GM18499 (cell line): ENCODE measurements at regions not wholly inside any gene's neighbourhood (a gene's known extent, or its start where the extent isn't known, plus 50 kb on each side); places are given as distances from the start of the nearest gene placed in this dataset.
"Not testable (repeated sequence)": the region's sequence is repeated elsewhere in the genome, so short reads cannot be mapped to it uniquely, and the experiment has no call there.

Experiments
- ATAC-seq: cut with Tn5 transposase; IDR thresholded peaks from one replicate; pipeline ENCODE4 v1.9.1; 2021; ENCODE audit warnings: moderate number of reproducible peaks; ENCODE audit not compliant: insufficient read depth, unreplicated experiment

DNA sequence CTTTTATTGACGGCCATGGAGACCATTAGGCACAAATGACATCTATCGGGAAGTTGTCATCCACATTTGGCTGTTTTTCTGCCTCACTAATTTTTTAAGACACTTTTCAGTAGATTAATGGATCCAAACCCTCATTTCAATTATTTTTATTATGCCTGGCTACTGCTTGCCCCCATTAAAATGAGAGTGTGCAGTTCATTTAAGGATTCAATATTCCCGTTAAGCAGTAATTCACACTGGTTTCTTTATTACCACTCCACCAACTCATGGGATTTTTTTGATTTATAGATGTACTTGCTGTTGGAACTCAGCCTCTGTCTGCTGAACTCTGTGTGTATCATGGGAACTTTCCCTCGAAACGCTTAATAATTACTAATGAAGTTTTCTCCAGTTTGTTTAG lies 291.8 kb upstream of the PRKX start:
- no peak for ATAC-seq

DNA sequence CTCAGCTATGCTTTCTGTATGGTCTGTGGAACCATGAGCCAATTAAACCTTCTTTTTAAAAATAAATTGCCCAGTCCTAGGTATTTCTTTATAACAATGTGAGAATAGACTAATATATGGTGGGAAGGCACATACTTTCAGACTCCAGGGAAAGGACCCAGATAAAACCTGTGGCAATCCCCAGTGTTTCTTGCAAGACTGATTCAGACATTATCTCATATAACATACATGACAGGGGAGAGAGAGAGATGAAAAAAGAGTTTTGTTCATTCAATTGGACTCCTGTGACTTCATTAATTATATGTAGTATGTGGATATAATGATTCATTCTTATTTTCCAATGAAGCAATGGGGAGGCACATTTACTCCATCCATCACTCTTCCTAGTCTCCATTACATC lies 291.4 kb upstream of the PRKX start:
- ATAC-seq: no peak

DNA sequence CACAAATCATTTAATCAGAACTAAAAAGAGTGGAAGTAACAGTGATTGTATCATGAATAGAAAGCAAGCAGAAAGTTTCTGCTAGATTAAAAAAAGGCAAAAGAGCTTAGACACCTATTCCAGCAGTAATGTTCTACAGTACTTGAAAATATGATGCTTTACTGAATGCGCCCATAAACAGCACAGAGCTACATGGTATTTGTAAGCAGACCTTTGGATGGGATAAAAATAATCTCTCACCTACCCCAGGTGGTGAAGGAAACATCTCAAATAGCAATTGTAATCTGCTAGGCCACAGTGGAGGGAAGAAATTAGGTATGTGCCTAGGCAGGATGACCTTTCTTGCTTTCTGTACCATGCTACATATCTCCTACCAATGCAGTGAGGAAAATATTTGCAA lies 280.9 kb upstream of the PRKX start:
- no peak for ATAC-seq

DNA sequence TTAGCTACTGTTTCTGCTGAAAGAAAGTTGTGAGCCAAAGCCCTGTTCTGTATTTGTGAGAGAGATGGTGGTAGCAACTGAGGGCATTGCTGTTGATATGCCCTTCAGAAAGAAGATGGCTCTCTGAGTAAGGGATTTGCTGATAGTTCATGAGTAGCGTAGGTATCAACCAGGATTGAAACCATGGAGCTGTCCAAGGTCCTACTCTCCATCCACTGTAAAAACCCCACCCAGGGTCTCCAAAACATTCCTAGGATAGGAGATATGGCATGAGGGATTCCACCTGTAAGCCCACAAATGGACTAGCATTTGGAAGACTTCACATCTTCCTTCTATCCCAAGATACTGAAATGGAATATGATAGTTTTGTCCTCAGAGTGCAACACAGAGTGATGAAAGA lies 277.1 kb upstream of the PRKX start:
- ATAC-seq: no peak

DNA sequence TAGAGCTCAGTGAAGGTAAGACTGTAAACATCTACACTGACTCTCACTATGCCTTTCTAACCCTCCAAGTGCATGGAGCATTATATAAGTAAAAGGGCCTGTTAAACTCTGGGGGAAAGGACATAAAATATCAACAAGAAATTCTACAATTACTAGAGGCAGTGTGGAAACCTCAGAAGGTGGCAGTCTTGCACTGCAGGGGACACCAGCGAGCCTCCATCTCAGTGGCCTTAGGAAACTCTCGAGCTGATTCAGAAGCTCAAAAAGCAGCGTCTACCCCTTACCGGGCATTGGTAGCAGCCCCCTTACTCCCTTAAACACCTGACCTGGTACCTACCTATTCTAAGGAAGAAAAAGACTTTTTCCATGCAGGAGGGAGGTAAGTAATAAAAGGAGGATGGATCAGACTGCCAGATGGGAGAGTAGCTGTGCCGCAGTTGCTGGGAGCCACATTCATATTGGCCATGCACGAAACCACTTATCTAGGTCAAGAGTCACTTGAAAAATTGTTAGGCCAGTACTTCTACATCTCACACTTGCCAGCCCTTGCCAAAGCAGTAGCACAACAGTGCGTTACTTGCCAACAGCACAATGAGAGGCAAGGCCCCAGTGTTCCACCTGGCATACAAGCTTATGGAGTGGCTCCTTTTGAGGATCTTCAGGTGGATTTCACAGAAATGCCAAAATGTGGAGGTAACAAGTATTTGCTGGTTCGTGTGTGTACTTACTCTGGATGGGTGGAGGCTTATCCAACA lies 258.8 kb upstream of the PRKX start:
- ATAC-seq: not testable (repeated sequence)

DNA sequence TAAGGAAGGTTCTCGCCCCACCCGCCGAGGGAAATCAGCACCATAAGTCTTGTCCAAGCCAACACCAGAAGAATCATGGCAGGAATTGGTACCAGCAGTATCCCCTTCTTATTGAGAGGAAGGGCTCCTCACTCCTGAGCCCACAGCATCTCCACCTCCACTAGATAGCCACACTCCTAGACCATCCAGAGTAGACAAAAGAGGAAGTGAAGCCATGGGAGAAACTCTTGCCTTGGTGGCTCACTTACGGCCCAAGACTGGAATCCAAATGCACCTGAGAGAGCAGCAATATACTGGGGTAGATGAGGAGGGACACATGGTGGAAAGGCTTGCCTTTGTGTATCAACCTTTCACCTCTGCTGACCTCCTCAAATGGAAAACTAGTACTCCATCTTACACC lies 255.3 kb upstream of the PRKX start:
- ATAC-seq: no peak

DNA sequence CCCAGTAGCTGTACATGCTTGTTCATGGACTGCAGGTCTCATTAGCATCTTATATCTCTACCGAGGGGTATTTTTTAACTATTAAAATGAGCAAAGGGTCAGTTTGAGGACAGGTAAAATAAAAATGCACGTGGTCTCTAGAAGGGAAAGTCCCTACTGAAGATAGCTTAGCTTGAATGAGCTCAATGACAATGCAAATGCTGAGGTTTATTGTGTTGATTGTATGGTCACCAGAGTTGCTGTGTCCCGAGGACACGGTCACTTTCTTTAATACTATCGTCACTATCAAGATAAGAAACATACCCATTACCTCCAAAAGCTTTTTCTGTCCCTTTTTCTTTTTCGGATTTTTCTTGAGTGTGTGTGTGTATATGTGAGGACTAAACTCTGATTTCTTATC lies 250.5 kb upstream of the PRKX start:
- ATAC-seq: peak; percentile 90

DNA sequence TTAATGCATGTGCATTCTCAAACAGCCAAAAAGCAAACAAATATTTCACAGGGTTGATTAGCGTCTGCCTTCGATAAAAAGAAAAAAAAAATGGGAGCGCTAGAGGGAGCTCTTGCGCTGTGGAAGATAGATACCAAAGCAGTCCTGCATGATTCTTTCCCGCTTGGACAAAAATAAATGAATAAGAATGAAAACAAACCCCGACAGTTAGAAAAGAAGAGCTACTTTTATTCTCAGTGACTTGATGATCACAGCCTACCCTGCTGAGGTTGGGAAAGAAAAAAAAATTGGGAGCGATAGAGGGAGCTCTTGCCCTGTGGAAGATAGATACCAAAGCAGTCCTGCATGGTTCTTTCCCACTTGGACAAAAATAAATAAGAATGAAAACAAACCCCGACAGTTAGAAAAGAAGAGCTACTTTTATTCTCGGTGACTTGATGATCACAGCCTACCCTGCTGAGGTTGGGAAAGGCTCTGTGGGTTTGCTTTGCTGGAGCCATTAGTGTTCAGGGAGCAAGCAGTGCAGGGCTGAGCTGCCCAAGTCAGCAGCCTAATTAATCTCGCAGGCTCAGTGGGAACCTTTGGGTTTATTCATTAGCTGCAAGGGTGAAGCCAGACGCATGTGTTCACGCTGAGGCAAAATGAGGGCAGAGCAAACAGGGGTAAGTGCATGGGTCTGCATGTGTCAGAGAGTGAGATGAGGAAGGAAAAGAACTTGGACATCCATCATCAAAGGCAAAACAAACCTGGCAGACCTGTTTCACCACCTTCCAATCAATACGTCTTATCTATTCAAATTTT lies 249.3 kb upstream of the PRKX start:
- no peak for ATAC-seq

DNA sequence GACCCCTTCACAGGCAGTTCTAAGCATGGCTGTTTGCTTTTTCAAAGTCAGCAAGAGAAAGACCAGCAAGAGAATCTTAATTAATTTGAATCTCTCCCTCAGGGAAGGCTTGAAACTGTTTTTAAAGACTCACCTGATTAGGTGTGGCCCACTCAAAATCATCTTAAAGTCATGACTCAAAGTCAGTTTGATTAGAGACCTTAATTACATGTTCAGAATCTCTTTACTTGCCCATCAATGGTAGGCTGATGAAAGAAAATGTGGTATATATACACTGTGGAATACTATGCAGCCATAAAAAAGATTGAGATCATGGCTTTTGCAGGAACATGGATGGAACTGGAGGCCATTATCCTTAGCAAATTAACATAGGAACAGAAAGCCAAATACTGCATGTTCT lies 247.5 kb upstream of the PRKX start:
- ATAC-seq: no peak

DNA sequence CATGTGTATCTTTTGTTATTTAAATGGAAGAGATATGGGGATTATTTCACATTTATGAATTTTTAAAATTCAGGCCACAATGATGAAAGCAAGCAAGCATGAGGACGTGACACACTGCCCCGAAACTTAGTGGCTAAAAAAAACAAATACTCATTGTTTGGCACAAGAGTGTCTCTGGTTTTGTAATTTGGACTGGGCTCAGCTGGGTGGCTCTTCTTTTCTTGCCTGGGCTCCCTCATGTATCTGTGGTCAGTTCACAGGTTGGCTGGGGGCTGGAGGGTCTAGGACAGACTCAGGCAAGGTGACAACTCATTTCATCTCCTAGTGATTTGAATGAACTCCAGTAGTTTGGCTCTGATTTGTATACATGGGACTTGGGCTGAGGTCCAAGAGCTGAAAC lies 238.4 kb upstream of the PRKX start:
- ATAC-seq: no peak

DNA sequence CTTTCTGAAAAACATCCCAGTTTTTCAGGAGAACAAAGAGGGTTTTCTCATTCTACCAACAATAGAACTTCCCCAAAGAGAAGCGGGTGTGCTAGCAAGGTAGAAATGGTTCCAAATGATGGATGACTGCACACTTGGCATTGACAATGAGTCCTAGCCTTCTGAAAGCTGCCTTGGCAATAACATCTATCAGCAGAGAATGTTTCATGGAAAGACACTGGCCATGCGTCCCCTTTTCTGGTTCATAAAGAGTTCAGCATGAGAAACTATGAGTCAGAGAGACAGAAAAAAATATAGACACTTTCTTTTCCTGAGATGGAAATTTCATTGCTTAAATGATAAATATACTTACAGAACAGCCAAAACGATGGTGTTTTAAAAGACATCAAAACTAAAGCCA lies 236.9 kb upstream of the PRKX start:
- ATAC-seq: no peak

DNA sequence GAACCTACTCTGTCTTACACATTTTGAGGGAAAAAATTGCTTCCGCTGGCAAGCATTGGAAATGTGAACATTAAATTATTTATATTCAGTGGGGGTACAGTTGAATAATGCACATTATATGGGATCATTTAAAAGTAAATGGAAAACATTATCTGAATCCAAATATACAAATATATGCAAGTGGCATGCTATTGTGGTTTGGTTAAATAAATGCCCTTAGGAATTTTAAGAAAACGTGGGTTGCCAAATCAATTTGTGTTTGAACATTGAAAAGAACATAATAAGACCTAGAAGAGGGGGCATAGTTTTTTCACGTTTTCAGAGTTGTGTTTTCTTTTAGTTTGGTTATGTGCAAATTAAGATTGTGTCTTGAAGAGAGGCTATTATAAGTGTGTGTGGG lies 230.5 kb upstream of the PRKX start:
- ATAC-seq: no peak

DNA sequence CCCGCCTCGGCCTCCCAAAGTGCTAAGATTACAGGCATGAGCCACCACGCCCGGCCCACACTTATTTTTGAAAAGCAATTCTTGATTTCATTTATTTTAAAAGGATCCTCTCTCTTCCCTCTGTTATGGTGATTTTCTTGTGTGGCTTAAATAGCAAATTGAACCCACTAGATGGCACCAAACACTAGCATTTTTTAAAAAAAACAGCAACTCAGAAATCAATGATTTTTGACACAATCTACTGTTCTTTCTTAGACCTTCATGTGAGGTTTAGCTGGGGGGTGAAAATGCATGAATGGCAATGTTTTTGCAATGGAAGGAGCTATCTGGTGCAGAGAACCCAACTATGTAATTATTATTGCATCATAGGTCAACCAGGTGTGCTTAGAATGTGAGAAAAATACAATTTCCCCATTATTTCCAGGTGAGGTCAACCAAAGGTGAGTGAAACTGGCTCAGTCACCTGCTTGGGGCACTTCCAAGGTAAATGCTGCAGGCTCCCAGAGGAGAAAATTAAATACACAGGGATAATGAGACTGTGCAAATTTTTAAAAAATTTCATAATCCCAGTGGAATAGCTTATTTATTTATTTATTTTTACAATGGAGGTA lies 226.7 kb upstream of the PRKX start:
- no peak for ATAC-seq

DNA sequence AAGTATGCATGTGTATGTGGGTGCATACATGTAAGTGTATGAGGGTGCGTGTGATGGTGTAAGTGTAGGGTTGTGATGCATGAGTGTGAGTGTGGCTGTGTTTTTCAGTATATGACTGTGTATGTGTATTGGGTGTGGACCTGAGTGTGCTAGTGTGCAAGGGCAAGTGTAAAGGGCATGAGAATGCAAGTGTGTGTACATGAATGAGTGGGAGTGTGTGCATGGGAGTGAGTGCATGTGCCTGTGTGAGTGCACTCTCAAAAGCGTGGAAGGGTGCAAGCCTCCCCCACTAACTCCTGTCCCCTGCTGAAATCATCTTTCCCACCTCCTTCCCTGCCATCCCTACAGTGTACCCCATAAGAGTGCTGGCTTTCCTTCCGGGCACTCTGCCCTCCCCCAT lies 225.1 kb upstream of the PRKX start:
- ATAC-seq: no peak

DNA sequence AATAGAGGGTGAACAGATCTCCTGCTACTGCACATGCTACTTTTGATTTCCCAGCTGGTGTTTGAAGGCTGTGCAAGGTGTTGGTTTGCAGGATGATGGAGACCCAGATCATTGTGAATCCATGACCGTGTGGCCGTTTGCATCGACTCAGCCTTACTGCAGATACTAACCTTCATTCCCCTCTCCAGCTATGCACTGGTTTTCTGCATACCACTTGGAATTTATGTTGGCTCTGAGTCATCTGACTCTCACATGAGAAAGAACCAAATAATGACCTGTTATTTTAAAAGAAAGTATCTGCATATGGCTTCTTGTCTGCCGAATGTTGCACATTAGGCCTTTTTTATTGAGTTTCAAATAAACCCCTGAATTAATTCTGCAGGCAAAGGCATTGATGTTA lies 221.7 kb upstream of the PRKX start:
- not testable (repeated sequence) for ATAC-seq

DNA sequence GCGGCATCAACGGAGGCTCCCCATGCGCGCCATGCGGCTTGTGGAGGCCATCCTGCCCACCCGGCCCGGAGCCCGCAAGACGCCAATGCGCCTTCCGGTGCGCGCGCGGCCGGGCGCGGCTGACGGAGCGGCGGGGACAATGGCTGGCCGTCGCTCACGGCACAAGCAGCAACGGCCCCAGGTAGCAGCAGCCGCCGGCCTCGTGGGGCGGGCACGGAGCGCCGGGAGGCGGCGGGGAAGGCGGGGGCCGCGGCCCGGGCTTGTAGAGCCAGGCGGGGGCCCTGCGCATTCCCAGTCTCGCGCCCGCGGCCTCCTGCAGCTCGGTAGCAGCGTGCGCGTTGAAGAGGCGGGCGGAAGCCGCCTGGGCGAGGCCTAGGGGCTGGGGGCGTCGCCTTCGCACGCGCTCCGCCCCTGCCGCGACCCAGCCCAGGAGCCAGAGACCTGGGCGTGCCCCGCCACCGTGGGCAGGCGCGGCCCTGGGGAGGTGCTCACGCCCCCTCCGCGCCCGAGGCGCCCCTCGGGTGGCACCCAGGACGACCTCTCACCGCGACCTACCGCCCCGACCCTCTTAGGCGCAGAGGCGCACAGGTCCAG lies 207.1 kb upstream of the PRKX start:
- ATAC-seq: peak; percentile 89

DNA sequence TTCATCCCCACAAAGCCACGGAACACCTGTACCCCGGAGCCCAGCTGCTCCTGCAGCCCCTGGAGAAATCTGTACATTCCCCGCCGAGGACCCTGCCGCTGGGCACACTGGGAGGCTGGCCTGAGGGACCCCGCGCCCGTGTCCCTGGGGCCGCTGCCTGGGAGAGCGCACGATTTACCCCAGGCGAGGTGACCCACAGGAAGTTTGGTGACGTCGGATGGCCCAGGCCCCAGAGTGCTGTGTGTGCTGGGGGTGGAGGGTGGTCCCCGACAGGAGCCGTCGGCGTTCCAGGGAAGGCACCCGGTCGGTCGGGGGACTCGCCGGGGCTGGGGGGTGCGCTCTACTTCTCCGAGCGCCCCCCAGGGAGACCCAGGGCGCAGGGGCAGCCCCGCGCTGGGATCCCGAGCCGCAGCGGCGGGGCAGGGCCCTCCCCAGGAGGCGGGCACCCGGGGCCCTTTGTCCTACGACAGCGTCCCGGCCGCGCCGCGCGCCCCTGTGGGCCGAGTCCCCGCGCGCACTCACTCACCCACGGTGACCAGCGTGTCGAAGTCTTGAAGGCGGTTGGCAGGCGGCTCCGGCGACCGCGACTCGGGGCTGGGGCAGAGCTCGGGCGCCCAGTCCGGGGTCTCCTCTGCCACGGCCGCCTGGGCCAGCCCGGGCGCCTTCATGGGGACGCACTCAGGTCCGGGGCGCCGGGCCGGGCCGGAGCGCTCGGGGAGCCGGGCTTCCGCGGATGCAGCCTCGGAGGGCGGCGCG lies 206.4 kb upstream of the PRKX start:
- ATAC-seq: not testable (repeated sequence)

DNA sequence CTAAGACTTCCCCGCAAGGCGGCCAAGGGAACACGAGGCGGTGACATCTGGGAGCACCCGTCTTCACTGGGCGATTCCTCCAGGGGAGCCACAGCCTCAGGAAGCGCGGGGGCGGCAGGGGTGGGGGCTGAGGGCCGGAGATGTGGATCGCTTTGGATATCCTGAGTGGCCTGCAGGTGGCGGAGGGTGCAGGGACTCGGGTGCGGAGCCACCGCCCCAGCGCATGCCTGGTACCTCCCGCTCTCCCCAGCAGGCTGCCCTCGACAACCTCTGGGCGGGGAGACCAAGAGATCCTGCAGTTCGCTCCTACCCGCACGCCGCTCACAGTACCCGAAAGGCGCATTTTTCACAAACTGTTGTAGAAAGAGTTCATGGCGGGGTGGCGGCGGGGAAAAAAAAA lies 201.4 kb upstream of the PRKX start:
- ATAC-seq: not testable (repeated sequence)

DNA sequence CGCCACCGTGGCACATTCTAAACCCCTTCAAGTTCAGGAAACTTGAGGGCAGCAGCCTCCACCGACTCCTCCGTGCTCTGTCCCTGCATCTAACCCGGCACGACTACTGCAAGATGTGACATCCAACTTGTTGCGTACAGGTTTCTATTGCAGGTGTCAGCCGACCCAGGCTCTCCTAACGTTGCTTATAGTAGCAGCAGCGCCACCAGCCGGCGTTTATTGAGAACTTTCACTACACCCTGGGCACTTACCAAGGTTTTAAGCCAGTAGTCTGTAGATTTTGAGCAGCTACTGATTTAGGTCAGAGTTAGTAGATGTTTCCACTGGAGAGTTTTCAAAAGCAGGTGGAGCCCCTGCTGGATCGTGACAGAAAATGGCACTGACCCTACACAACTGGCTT lies 200.6 kb upstream of the PRKX start:
- not testable (repeated sequence) for ATAC-seq

DNA sequence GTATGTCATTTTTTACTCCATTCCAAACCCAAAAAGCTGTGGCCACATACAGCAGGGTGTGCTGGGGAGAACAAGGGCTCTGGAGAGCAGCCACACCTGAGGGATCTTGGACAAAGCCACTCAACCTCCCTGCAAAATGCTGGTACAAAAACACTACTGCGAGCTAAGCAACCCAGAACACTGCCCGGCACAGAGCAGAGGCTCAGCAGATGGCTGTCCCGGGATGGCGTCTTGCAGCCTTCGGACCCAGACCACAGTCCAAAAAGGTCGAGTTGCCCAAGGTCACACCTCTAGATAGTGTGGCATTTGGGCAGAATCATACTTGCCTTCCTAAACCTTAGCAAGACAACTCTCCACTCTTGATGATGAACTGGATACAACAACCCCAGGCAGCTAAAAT lies 197.6 kb upstream of the PRKX start:
- ATAC-seq: not testable (repeated sequence)
